Colonic mucosa (tissue), 4 donors: ENCODE measurements at regions not wholly inside any gene's neighbourhood (a gene's known extent, or its start where the extent isn't known, plus 50 kb on each side); places are given as distances from the start of the nearest gene placed in this dataset.

Source experiments
- DNase-seq: peaks from one replicate; pipeline ENCODE4 v3.0.0-alpha.2; 2020
- H3K27ac ChIP-seq: fragments of 200-600 bp; one replicate; pipeline ENCODE4 v1.8.0; 2021
- H3K27me3 ChIP-seq: fragments of 200-600 bp; one replicate; pipeline ENCODE4 v1.8.0; 2021
- H3K36me3 ChIP-seq: fragments of 200-600 bp; one replicate; pipeline ENCODE4 v1.8.0; 2021
- H3K4me1 ChIP-seq: fragments of 200-600 bp; one replicate; pipeline ENCODE4 v1.8.0; 2021; ENCODE audit warnings: mild to moderate bottlenecking
- H3K4me3 ChIP-seq: fragments of 200-600 bp; one replicate; pipeline ENCODE4 v1.8.0; 2021
- H3K9ac ChIP-seq, 2 donors: one replicate each; pipeline ENCODE4 v1.7.0; 2013; ENCODE audit warnings: control low read depth in 2 of 2, low read depth in 2 of 2, low read length in 2 of 2
- H3K9me3 ChIP-seq: fragments of 200-600 bp; one replicate; pipeline ENCODE4 v1.8.0; 2021
- CTCF ChIP-seq: fragments of 200-600 bp; IDR thresholded peaks from one replicate; pipeline ENCODE4 v1.8.0; 2022; ENCODE audit warnings: antibody characterized with exemption, mild to moderate bottlenecking
- intact Hi-C: fragments of 100-400 bp; cut with DNase I; formaldehyde crosslinking; loops from one replicate; pipeline ENCODE4 v1.14.1; 2022
- donor health status: healthy.
- donor health status: DM: no; HTN: no; CAD: no.
- donor health status: DM: no; HTN: no; CAD: no.

GRCh38 chr6:43887340-43887858 is 117.4 kb downstream of the VEGFA start:
- no peak overlapping the region for H3K27ac ChIP-seq
- H3K9ac ChIP-seq = no peak overlapping the region
- H3K4me3 ChIP-seq = no peak overlapping the region
- H3K4me1 ChIP-seq = no peaks in the 10 kb centered on the region
- no peaks in the 10 kb centered on the region for H3K9me3 ChIP-seq
- no peaks in the 10 kb centered on the region for H3K27me3 ChIP-seq
- no peak for DNase-seq
- intact Hi-C loops = no loop called here
- no peaks in the 10 kb centered on the region for H3K36me3 ChIP-seq
- no peak for TF ChIP-seq CTCF

- Histone ChIP-seq H3K27ac (no peak overlapping the region), H3K9me3 (no peaks in the 10 kb centered on the region), H3K36me3 (no peaks in the 10 kb centered on the region), H3K4me1 (no peaks in the 10 kb centered on the region), H3K4me3 (no peak overlapping the region), H3K27me3 (no peaks in the 10 kb centered on the region), H3K9ac (no peak overlapping the region)
- intact Hi-C loops = no loop called here
- TF ChIP-seq CTCF = no peak
- DNase-seq = no peak
Measured at GRCh38 chr6:43886717-43887339, 116.8 kb downstream of the VEGFA start.

- Histone ChIP-seq H3K27me3 (no peaks in the 10 kb centered on the region), H3K36me3 (no peaks in the 10 kb centered on the region), H3K27ac (no peak overlapping the region), H3K9me3 (no peaks in the 10 kb centered on the region), H3K4me1 (no peaks in the 10 kb centered on the region), H3K4me3 (no peak overlapping the region), H3K9ac (no peak overlapping the region)
- no peak for TF ChIP-seq CTCF
- no peak for DNase-seq
- intact Hi-C loops = no loop called here
Measured at GRCh38 chr6:43886067-43886461, 116.1 kb downstream of the VEGFA start.

- no peaks in the 10 kb centered on the region for H3K4me1 ChIP-seq
- intact Hi-C loops = no loop called here
- no peak for TF ChIP-seq CTCF
- H3K27me3 ChIP-seq = no peaks in the 10 kb centered on the region
- H3K9me3 ChIP-seq = no peaks in the 10 kb centered on the region
- H3K9ac ChIP-seq = no peak overlapping the region
- H3K36me3 ChIP-seq = no peaks in the 10 kb centered on the region
- DNase-seq = no peak
- no peak overlapping the region for H3K4me3 ChIP-seq
- H3K27ac ChIP-seq = no peak overlapping the region
Measured at GRCh38 chr6:43885399-43886066, 115.5 kb downstream of the VEGFA start.

GRCh38 chr6:43884652-43885022 is 114.6 kb downstream of the VEGFA start:
- Histone ChIP-seq H3K9ac (no peak overlapping the region), H3K27ac (no peak overlapping the region), H3K27me3 (no peaks in the 10 kb centered on the region), H3K4me3 (no peak overlapping the region), H3K4me1 (no peaks in the 10 kb centered on the region), H3K9me3 (no peaks in the 10 kb centered on the region), H3K36me3 (no peaks in the 10 kb centered on the region)
- no peak for TF ChIP-seq CTCF
- intact Hi-C loops = no loop called here
- no peak for DNase-seq
